HepG2 (cell line): ENCODE measurements at regions not wholly inside any gene's neighbourhood (a gene's known extent, or its start where the extent isn't known, plus 50 kb on each side); places are given as distances from the start of the nearest gene placed in this dataset.

Experiments
- ATAC-seq: fragments of 200-7000 bp; cut with Tn5 transposase; 3 replicates; pipeline ENCODE4 v1.9.1; 2020; ENCODE audit warnings: mild to moderate bottlenecking, moderate library complexity
- BruUV-seq: library from RNA; stranded (reverse); fragments of 400-500 nt; replicated peaks from 2 replicates; lab custom pipeline; 2021; lab: Mats Ljungman, UMichigan
- CTCF ChIA-PET: fragments of 300-600 bp; formaldehyde crosslinking; extraction: SDS; loops from one replicate; lab custom pipeline; 2021; ENCODE audit warnings: low total read pairs, inconsistent platforms, low intra/inter-chr PET ratio; lab: Yijun Ruan, JAX
- POLR2A ChIA-PET: fragments of 350-600 bp; sonication (Branson Sonifier 250); formaldehyde crosslinking; loops from one replicate; lab custom pipeline; 2020; ENCODE audit warnings: antibody characterized with exemption, inconsistent platforms; lab: Yijun Ruan, JAX
- DNase-seq: peaks from one replicate; pipeline ENCODE4 v3.0.0-alpha.2; 2015; ENCODE audit warnings: low spot score
- FAIRE-seq: peaks from 3 replicates; lab custom pipeline; 2011; peaks lifted over from hg19 to GRCh38; lab: Jason Lieb, UNC
- H2AFZ ChIP-seq: one replicate; pipeline ENCODE4 v1.6.1; 2011; ENCODE audit warnings: low read length, inconsistent platforms
- H3K27ac ChIP-seq: fragments of 300-600 bp; 3 replicates; pipeline ENCODE4 v1.8.0; 2011; ENCODE audit warnings: mixed run types, mild to moderate bottlenecking, mixed read lengths, low read length, inconsistent platforms; ENCODE audit not compliant: insufficient read depth; ENCODE audit errors: extremely low read length
- H3K27me3 ChIP-seq, 2 experiments: fragments of 200-600 bp in 1 of 2; 2 replicates in 1 of 2; 3 replicates in 1 of 2; pipeline versions ENCODE4 v1.6.0 to v1.8.0; 2011; ENCODE audit warnings: low read length in 2 of 2, mild to moderate bottlenecking in 2 of 2, moderate library complexity in 2 of 2, inconsistent platforms in 1 of 2; ENCODE audit not compliant: insufficient read depth in 2 of 2, control insufficient read depth in 1 of 2
- H3K36me3 ChIP-seq, 2 experiments: fragments of 200-600 bp in 1 of 2; replicated peaks in 1 of 2; 2 replicates in 1 of 2; 3 replicates in 1 of 2; pipeline versions ENCODE4 v1.5.1 to v1.8.0; 2011; ENCODE audit warnings: low read length in 2 of 2, inconsistent platforms in 1 of 2; ENCODE audit not compliant: insufficient read depth in 2 of 2, control insufficient read depth in 1 of 2
- H3K4me1 ChIP-seq: 2 replicates; pipeline ENCODE4 v1.5.1; 2012; ENCODE audit warnings: low read length, inconsistent platforms; ENCODE audit not compliant: insufficient read depth
- H3K4me2 ChIP-seq: 2 replicates; pipeline ENCODE4 v1.6.0; 2011; ENCODE audit warnings: low read depth, low read length, inconsistent platforms
- H3K4me3 ChIP-seq, 3 experiments: fragments of 200-600 bp in 1 of 3; sonication (generic), shearing (Covaris generic) in 1 of 3; replicated peaks in 1 of 3; 2 replicates each; pipeline ENCODE4 v1.5.1; 2011 to 2016; ENCODE audit warnings: low read length in 3 of 3, inconsistent platforms in 2 of 3, low read depth in 2 of 3, mild to moderate bottlenecking in 2 of 3, control low read depth in 1 of 3, mixed read lengths in 1 of 3; ENCODE audit not compliant: insufficient read depth in 1 of 3
- H3K79me2 ChIP-seq: one replicate; pipeline ENCODE4 v1.6.1; 2011; ENCODE audit warnings: low read length, inconsistent platforms; ENCODE audit not compliant: insufficient read depth
- H3K9ac ChIP-seq: 2 replicates; pipeline ENCODE4 v1.6.0; 2011; ENCODE audit warnings: mild to moderate bottlenecking, low read depth, low read length, inconsistent platforms; ENCODE audit not compliant: insufficient read depth
- H3K9me3 ChIP-seq: 2 replicates; pipeline ENCODE4 v1.5.1; 2012; ENCODE audit warnings: mild to moderate bottlenecking, low read length
- H4K20me1 ChIP-seq: 2 replicates; pipeline ENCODE4 v1.6.0; 2011; ENCODE audit warnings: inconsistent platforms, mild to moderate bottlenecking, low read length, moderate library complexity; ENCODE audit not compliant: insufficient read depth
- CEBPB ChIP-seq: IDR thresholded peaks from 2 replicates; pipeline ENCODE4 v1.6.1; 2011; ENCODE audit warnings: low read depth, low read length, improper control_type of control experiment, borderline replicate concordance
- FOXJ3 ChIP-seq: sonication (generic); formaldehyde crosslinking; IDR thresholded peaks from 2 replicates; pipeline ENCODE4 v1.4.0; 2020; ENCODE audit warnings: missing genetic modification reagents, mild to moderate bottlenecking, borderline replicate concordance
- HMG20B ChIP-seq: conservative IDR thresholded peaks from 2 replicates; pipeline ENCODE4 v1.6.1; 2016; ENCODE audit warnings: missing genetic modification reagents, missing compliant biosample characterization
- MED13 ChIP-seq: sonication (generic); formaldehyde crosslinking; IDR thresholded peaks from 2 replicates; pipeline ENCODE4 v1.5.0; 2020; ENCODE audit warnings: missing genetic modification reagents
- RBAK ChIP-seq: sonication (generic); formaldehyde crosslinking; IDR thresholded peaks from 2 replicates; pipeline ENCODE4 v1.5.1; 2020; ENCODE audit warnings: mild to moderate bottlenecking, missing genetic modification reagents
- THYN1 ChIP-seq: sonication (generic); formaldehyde crosslinking; IDR thresholded peaks from 2 replicates; pipeline ENCODE4 v1.8.1; 2023; ENCODE audit warnings: low read depth, mild to moderate bottlenecking, moderate library complexity, missing genetic modification reagents, borderline replicate concordance
- YY1 ChIP-seq: IDR thresholded peaks from 2 replicates; pipeline ENCODE4 v1.6.1; 2011; ENCODE audit warnings: low read length, low read depth, moderate library complexity, mild to moderate bottlenecking; ENCODE audit not compliant: insufficient read depth, insufficient replicate concordance
- ZNF20 ChIP-seq: sonication (generic); formaldehyde crosslinking; IDR thresholded peaks from 2 replicates; pipeline ENCODE4 v1.4.0; 2020; ENCODE audit warnings: mild to moderate bottlenecking, moderate library complexity, missing genetic modification reagents
- ZNF644 ChIP-seq: IDR thresholded peaks from 2 replicates; pipeline ENCODE4 v1.6.1; 2016; ENCODE audit warnings: low read depth
- ZSCAN30 ChIP-seq: sonication (generic); formaldehyde crosslinking; IDR thresholded peaks from 2 replicates; pipeline ENCODE4 v1.5.0; 2020; ENCODE audit warnings: mild to moderate bottlenecking, missing genetic modification reagents
- WGBS: methylation state at CpG from one replicate; pipeline ENCODE4 v1.1.6; 2017; ENCODE audit warnings: low lambda C conversion rate; 5-methylcytosine and 5-hydroxymethylcytosine counted together
- in situ Hi-C: cut with HindIII; loops from 2 replicates; pipeline ENCODE4 v1.10.0; 2017; ENCODE audit warnings: low pct_unique_long_range_greater_than_20kb; ENCODE audit not compliant: extremely low pct_ligation_motif_present
- intact Hi-C: fragments of 100-400 bp; cut with micrococcal nuclease; formaldehyde crosslinking; loops from one replicate; pipeline ENCODE4 v1.10.0; 2022; ENCODE audit not compliant: unreplicated experiment
- TF ChIP-seq, protein P1 (sequence below): IDR thresholded peaks from 2 replicates; pipeline ENCODE4 v1.6.1; 2016; ENCODE audit warnings: low read depth, borderline replicate concordance

DNA sequence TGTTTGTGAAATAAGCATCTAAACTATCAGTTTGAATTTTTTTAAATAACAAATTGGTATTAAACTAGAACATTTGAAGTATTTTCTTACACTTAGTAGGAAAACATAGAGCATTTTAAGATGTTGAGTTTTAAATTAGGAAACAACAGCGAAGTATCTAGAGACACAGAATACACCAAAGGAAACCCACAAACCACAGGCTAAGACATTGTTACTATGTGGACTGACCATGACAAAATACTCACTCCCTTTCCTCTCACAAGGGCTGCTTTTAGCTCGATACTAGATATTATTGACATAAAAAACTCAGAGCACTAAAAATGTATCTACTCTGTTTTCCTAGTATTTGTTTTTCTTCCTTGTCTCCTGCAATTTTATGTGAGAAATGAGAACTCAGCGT, 266.0 kb upstream of the CITED2 start (continued):
- TF ChIP-seq RBAK (CRISPR knock-in tag) (no peak), FOXJ3 (CRISPR knock-in tag) (no peak), ZNF20 (CRISPR knock-in tag) (no peak), MED13 (CRISPR knock-in tag) (no peak), ZSCAN30 (no peak), THYN1 (no peak), ZNF644 (CRISPR knock-in tag) (no peak), YY1 (no peak)
- TF ChIP-seq, protein P1, sequence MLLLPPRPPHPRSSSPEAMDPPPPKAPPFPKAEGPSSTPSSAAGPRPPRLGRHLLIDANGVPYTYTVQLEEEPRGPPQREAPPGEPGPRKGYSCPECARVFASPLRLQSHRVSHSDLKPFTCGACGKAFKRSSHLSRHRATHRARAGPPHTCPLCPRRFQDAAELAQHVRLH, result no peak

DNA sequence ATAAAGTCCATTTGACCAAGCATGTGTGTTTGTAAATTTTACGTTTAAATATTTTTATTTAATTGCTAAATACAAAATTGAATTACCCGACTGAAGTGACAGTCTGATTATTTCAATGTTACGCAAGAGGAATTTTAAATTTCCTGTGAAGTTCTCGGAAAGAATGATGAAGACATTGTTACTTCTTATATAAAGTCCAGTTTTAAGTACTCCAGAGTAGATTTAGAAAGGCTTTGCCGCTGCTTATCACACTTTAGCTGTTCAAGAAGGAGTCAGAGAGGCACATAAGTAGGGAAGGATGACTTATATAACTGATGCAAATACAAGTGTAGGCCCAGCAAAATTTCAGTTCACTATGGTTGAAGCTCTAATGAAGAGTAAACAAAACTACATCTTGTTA, 265.1 kb upstream of the CITED2 start:
- Histone ChIP-seq H3K9ac (no peak overlapping the region), H3K4me2 (no peak overlapping the region), H3K27ac (no peak overlapping the region), H2AFZ (no peak overlapping the region), H3K4me1 (no peaks in the 10 kb centered on the region), H4K20me1 (no peaks in the 10 kb centered on the region), H3K79me2 (no peaks in the 10 kb centered on the region), H3K9me3 (no peaks in the 10 kb centered on the region), H3K36me3 (no peaks in the 10 kb centered on the region), H3K27me3 (no peaks in the 10 kb centered on the region), H3K4me3 (no peak overlapping the region)
- DNase-seq (no peak), FAIRE-seq (no peak), ATAC-seq (no peak)
- TF ChIP-seq HMG20B (CRISPR knock-in tag) (no peak), CEBPB (peak; percentile 60)
- 64% methylated on average over 5 of the region's 5 CpGs for WGBS
- ChIA-PET CTCF (no interaction called here), POLR2A (no interaction called here)
- intact Hi-C loops (no loop called here), in situ Hi-C loops (no loop called here)
- BruUV-seq, result no TSS peak
